ENCODE measurements at regions not wholly inside any gene's neighbourhood (a gene's known extent, or its start where the extent isn't known, plus 50 kb on each side); places are given as distances from the start of the nearest gene placed in this dataset.

DNA sequence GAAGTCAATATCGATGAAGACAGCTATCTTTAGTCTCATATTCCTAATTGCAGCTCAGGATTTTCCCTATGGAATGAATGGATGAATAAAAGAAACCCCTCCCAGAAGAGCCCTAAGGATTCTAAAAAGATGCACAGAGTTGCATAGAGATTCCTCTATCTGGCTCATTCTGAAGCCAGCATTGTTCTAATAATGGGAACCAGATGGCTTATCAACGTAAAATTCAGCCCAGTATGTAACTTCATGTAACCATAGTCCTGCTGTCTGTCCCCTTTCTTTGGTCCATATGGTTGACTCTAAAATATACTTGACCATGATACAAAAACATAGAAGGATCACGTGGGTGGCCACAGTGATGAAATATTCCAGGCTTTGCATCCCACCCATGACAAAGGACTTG, 508.6 kb downstream of the RASEF start:
- TF ChIP-seq POLR2A (IDR thresholded peaks at IDR 0.05) = no peak
- TF ChIP-seq, protein P1, sequence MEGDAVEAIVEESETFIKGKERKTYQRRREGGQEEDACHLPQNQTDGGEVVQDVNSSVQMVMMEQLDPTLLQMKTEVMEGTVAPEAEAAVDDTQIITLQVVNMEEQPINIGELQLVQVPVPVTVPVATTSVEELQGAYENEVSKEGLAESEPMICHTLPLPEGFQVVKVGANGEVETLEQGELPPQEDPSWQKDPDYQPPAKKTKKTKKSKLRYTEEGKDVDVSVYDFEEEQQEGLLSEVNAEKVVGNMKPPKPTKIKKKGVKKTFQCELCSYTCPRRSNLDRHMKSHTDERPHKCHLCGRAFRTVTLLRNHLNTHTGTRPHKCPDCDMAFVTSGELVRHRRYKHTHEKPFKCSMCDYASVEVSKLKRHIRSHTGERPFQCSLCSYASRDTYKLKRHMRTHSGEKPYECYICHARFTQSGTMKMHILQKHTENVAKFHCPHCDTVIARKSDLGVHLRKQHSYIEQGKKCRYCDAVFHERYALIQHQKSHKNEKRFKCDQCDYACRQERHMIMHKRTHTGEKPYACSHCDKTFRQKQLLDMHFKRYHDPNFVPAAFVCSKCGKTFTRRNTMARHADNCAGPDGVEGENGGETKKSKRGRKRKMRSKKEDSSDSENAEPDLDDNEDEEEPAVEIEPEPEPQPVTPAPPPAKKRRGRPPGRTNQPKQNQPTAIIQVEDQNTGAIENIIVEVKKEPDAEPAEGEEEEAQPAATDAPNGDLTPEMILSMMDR (IDR thresholded peaks at IDR 0.05) = no peak
- no peak for TF ChIP-seq EP300 (IDR thresholded peaks at IDR 0.05)
- no peak for TF ChIP-seq POLR2AphosphoS5 (IDR thresholded peaks at IDR 0.05)
